ENCODE measurements at regions not wholly inside any gene's neighbourhood (a gene's known extent, or its start where the extent isn't known, plus 50 kb on each side); places are given as distances from the start of the nearest gene placed in this dataset.

DNA sequence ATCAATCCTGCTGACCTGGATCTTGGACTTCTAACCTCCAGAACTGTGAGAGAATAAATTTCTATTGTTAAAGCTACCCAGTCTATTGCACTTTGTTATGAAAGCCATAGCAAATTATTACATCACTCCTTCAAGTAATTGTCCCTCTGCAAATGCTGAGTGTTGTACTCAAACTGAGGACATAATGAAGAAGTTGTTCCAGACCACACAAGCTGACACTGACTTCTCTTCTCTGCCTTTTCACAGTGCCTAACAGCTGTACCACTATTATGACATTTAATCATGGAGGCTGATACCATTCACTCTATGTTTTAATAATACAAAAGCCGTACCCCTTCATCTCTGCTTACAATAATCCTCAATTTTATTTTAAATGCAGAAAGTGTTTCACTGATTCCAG lies 424.1 kb upstream of the PIK3C3 start:
- in situ Hi-C loops (cut with HindIII; ENCODE audit: low pct_unique_long_range_greater_than_20kb, low sequenced_read_pairs) = no loop called here
- no peak for DNase-seq (ENCODE audit: low read depth)

DNA sequence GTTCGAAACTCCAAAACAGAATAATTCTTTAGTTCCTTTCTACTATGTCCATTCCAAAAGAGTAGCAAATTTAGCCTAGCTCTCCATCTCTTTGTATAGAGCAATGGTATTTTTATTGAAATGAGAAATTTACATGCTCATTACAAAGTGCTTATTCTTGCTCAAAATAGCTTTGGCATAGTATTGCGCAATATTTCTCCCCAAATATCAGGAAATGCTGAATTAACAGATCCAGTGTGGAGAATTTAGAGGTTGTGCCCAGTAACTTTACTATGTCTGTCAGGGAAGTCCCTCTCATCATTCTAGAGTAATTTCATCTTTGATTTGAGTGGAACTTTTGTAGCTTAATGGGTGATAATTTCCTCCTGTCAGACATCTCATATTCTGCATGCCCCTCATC lies 425.9 kb upstream of the PIK3C3 start:
- in situ Hi-C loops (cut with HindIII; ENCODE audit: low pct_unique_long_range_greater_than_20kb, low sequenced_read_pairs) = no loop called here
- DNase-seq (ENCODE audit: low read depth) = no peak

DNA sequence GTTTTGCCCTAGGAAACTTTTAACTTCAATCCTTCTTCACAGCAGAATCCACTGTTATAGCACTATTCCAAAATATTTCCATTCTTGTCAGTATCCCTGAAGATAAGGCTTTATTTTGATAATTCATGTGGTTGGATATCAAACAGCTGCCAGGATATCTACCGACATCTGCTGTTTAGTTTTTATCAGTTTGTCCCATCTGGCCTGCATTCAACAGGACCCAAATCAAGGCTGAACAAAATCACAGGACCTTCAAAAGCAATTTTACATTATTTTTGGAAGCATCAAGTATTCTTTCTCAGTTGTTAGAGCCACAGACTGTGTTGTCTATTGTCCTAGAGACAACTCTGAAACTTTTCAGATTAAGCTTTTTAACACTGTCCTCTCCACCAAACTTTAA lies 429.0 kb upstream of the PIK3C3 start:
- DNase-seq (ENCODE audit: low read depth) = no peak
- in situ Hi-C loops (cut with HindIII; ENCODE audit: low pct_unique_long_range_greater_than_20kb, low sequenced_read_pairs) = no loop called here

DNA sequence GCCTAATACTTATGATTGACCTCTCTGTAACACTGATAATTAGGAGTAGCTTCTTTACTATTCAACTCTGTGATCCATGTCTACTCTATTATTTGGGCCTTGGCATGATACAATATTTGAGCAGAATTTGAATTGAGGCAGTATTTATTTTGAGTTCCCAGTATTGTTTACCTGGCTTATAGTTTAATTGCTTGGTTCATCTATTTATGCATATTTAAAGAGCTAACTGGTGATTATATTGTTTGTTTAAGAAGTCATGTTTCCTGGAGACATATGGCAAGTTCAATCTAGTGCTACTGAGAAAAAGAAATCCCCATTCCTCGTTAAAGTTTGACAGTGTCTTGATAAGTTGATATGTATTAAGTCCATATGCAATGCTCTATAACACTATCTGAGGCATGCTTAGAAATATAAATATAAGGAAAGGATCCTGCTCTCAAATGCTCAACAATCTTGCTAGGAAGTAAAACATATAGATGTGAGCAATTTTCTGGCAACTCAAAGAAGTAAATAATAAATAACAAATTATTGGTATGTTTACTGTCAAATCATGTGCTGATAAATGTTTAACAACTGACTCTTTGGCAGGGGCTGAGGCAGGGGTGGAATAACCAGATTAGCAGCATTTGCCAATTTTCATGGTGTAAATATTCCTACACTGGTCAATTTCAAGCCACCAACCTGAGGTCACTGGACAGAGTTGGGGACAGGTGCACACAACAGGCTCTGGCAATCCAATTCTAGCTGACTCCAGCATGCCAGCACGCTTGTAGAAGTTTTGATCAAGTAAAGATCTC lies 430.2 kb upstream of the PIK3C3 start:
- in situ Hi-C loops (cut with HindIII; ENCODE audit: low pct_unique_long_range_greater_than_20kb, low sequenced_read_pairs) = no loop called here
- no peak for DNase-seq (ENCODE audit: low read depth)

DNA sequence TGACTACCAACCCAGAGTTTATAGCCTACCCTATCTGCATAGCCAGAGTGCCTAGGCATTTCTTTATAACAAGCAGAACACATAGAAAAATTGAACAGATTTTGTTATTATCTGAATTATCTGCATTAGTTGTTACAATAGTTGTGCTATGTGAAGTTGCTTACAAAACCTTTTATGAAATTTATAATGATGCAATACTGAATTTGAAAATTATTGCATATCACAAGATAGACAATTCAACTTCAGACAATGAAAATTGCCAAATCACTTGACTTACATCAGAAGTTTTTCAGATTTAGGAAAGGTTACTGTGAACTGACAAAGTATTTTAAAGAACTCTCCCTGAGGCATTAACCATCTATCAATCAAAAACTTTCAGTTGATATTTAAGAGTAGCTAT lies 437.9 kb upstream of the PIK3C3 start:
- DNase-seq (ENCODE audit: low read depth) = no peak
- in situ Hi-C loops (cut with HindIII; ENCODE audit: low pct_unique_long_range_greater_than_20kb, low sequenced_read_pairs) = no loop called here

DNA sequence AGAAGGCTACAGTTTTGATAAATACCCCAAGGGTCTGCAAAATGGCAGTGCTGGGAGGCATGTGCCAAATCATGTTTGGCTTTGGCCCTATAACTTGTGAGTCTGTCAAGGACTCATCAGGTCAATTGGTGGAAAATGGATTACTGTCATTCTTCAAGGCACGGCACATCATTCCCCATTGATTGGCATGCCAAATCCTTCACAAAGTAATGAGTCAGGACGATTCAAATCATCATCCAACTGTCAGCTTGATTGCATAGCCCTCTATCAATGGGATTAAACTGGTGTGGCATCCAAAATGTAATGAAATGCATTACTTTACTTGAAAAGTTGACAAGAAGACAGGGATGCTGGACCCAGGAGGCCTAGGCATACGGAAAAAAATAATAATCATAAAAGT lies 441.6 kb upstream of the PIK3C3 start:
- no peak for DNase-seq (ENCODE audit: low read depth)
- in situ Hi-C loops (cut with HindIII; ENCODE audit: low pct_unique_long_range_greater_than_20kb, low sequenced_read_pairs) = no loop called here

DNA sequence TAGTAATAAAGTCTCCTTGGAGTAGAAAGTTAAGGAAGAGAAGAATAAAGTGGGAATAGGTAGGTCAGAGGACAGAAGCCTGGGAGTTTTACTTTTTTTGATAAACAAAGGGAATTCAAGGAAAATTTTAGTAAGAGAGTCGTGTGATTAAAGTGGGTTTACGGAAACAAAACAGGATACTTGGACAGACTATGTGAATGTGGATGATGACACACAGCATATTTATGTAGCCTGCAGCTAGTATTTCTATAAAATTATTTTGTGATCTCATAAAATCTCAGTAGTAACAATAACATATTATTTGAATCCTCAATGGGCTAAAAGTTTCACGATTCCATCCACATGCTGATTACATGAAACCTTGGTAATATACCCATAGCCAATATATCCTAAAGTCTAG lies 450.7 kb upstream of the PIK3C3 start:
- DNase-seq (ENCODE audit: low read depth) = no peak
- in situ Hi-C loops (cut with HindIII; ENCODE audit: low pct_unique_long_range_greater_than_20kb, low sequenced_read_pairs) = no loop called here

DNA sequence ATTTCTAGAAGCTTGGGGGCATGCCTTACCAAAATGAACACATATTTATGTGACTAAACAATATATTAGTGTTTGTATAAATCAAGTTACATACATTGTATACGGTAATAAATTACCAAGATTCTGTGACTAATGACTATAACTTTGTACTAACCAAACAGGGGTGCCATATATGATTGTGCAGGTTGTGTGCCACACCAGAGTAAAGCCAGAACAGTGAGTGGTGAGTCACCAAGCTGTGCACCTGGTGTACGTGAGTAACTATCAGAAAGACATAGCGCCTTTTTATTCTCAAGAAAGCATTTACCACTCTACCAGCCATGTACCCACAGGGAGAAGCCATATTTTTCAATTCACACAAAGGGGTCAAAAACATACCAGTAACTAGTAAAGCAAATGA lies 453.2 kb upstream of the PIK3C3 start:
- in situ Hi-C loops (cut with HindIII; ENCODE audit: low pct_unique_long_range_greater_than_20kb, low sequenced_read_pairs) = no loop called here
- DNase-seq (ENCODE audit: low read depth) = no peak

DNA sequence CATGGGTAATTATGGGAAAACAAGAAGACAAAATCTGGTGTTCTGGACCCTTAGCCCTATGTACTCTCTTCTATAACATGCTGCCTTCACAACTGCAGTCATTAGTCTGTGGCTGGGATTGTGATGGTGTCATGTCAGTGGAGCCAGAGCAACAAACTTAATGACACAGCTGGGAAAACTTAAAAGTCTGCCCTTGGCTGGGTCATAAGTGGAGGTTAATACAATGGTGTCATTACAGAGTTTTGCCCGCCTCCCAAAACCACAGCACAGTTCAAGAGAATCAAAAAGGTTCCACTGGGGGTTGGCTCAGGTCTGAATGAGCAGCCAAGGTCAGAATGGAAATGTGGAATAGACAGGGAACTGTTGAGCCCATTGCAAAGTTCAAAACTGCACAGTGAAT lies 455.7 kb upstream of the PIK3C3 start:
- no peak for DNase-seq (ENCODE audit: low read depth)
- in situ Hi-C loops (cut with HindIII; ENCODE audit: low pct_unique_long_range_greater_than_20kb, low sequenced_read_pairs) = no loop called here

DNA sequence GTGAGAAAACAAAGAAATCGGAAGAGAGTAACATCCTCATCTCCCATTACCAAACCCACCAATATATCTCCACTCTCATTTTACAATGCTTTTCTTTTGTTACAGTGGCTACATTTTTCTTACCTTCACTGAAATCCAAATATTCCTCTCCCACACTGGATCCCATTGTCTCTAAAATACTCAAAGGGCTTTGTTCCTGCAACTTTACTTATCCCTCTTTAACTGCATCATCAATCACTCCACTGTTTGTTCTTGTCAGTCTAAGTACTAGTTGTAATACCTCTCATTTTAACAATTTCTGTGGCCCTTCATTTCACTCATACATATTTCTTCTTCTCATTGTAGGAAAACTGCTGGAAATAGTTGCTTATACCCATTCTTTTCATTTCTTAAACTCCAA lies 464.2 kb upstream of the PIK3C3 start:
- DNase-seq (ENCODE audit: low read depth) = no peak
- in situ Hi-C loops (cut with HindIII; ENCODE audit: low pct_unique_long_range_greater_than_20kb, low sequenced_read_pairs) = no loop called here

DNA sequence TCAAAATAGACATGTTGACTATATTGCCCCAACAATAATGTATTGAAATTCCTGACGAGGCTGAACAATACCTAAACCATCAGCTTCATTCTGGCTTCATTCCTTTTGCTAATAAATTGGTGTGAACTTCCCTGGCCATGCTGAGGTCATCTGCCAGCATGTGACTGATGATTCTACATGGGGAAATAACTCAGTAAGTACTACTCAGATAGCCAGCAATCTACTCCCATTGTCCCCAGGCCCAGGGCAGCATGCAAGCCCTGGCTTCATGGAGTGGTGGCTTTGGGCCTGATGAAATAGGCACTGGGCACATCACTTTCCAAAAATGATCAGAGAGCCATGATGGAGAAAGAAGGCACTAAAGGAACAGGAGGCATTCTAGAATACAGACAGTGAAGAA lies 468.5 kb upstream of the PIK3C3 start:
- in situ Hi-C loops (cut with HindIII; ENCODE audit: low pct_unique_long_range_greater_than_20kb, low sequenced_read_pairs) = no loop called here
- no peak for DNase-seq (ENCODE audit: low read depth)

DNA sequence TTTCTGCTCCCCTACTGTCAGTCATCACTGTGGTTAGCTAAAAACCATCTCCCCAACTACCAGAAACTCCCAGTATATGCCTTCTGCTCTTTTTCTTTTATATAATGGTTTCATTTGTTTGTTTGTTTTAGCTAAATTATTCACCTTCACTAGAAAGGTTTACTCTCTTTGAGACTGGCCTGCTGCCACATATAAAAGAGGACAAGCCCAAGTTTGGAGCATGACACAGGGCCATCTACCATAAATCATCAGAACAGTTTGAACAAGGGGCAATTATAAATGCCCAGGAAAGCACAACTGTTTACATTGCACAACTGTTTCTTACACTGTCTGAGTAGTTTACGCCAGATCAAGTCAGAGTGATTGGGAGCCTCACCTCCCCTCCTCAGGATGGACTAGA lies 471.0 kb upstream of the PIK3C3 start:
- DNase-seq (ENCODE audit: low read depth) = no peak
- in situ Hi-C loops (cut with HindIII; ENCODE audit: low pct_unique_long_range_greater_than_20kb, low sequenced_read_pairs) = no loop called here

DNA sequence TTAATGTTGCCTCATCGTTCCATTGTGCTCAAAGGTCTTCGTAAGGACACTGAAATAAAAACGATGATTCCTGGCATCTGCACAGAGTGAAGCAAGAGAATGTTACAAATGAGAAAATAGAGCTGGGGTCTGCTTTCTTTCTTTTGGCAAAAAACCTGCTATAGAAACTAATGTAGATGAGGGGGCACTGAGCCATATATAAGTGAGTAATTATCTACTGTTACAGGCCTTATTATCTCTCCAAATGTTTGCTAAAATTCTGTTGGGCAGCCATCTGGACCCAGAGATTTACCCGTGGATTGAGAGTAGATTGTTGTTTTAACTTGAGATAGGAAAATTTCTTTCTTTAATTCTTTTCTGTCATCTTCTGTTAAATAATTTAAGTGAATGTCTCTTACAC lies 472.5 kb upstream of the PIK3C3 start:
- no peak for DNase-seq (ENCODE audit: low read depth)
- in situ Hi-C loops (cut with HindIII; ENCODE audit: low pct_unique_long_range_greater_than_20kb, low sequenced_read_pairs) = no loop called here

DNA sequence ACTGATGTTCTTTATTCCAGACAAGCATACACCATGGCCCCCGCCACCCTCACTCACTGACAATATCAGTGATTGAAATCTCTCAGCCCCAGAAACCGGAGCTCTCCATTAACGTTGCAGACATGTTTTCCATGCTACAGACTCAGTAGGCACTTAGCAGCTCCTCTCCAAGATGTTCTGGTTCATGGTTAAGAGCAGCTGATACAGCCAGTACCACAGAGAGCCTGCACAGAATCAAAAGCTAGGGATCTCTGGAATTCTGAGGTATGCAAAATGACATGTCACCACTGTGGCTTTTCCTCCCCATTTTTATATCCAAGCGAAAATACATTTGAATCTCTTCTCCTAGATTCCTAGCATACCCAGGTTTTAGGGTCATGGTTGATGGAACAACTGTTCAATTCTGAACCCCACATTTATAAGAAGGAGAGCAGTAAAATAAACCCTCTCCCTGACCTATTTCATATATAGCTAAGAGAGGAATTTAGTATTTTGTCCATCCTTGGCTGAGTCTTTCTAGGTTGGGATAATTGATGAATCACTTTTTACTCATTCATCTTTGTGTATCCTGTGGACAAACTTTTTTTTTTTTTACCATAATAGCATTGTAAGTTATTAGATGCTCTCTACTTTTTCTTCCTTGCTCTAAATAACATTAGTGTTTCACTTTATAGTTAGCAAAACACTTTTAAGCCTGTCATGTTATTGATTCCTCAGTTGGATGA lies 488.4 kb upstream of the PIK3C3 start:
- in situ Hi-C loops (cut with HindIII; ENCODE audit: low pct_unique_long_range_greater_than_20kb, low sequenced_read_pairs) = no loop called here
- DNase-seq (ENCODE audit: low read depth) = no peak

DNA sequence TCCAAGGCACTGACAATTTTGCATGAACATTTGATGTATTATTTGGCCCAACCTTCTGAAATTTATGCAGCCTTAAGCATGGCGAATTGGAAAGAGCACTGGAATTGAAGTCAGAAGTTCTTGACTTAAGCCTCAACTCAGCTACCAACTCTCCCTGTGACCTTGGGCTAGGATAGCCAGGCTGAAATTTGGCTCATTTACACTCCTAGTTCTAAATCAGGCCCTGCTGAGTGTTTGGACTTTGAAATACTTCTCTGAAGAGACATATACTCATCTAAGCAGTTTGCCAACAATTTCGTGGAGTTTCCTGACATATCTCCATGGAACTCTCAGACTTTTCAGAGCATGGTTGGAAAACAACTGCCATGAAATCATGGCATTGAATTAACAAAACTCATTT lies 489.6 kb upstream of the PIK3C3 start:
- DNase-seq (ENCODE audit: low read depth) = no peak

DNA sequence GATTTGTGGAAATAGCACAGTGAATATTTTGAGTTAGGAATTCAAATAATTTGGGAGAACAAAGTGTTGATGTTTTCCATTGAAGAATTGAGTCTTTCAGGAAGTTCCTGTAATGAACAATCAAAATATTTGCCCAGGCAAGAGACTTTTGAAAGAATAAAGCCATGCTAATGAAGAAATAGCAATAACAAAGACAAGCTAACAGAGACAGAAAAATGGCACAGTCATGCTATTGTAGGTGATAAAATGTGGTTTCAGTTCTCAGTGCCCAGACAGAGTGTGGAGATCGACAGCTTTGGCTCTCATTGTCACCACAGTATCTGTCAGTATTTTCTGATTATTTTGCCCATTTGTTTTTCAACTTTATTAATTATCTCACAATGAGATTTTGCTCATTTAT lies 490.8 kb upstream of the PIK3C3 start:
- in situ Hi-C loops (cut with HindIII; ENCODE audit: low pct_unique_long_range_greater_than_20kb, low sequenced_read_pairs) = no loop called here
- DNase-seq (ENCODE audit: low read depth) = no peak

More for the DNA sequence above, 489.6 kb upstream of the PIK3C3 start:
- in situ Hi-C loops (cut with HindIII; ENCODE audit: low pct_unique_long_range_greater_than_20kb, low sequenced_read_pairs) = no loop called here

DNA sequence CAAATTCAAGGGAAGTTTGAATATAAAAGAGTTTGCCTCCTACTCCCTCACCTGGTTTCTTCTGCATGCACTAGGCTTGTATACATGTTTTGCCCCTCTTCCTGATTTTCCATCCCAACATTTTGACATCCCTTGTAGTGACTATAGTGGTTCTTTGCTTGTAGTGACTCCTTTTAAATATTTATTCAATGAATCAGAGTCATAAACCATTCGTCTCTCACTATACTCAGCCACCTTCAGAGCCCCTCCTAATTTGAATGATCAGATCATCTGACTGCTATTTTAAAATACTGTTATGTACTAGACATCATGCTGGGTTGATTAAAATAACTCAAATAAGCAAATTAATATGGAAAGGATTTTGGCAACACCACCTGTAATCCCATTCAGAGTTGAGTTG lies 492.1 kb upstream of the PIK3C3 start:
- in situ Hi-C loops (cut with HindIII; ENCODE audit: low pct_unique_long_range_greater_than_20kb, low sequenced_read_pairs) = no loop called here
- DNase-seq (ENCODE audit: low read depth) = no peak

DNA sequence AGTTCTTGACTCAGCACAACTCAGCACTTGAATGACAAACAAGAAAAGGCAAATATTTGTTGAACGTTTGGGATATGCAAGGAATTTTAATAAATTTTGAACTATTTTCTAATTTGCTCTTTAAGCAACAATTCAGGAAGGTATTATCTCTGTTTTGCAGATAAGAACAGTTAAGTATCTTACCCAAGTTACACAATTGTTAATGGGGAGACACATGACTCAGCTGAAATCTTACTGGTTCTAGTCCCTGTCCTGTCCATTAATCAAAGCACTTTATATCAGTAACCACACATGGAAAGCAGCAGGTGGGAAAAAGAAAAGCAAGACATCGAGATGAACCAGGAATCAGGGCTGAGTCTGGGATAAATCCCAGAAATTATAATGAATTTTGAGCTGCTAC lies 493.9 kb upstream of the PIK3C3 start:
- in situ Hi-C loops (cut with HindIII; ENCODE audit: low pct_unique_long_range_greater_than_20kb, low sequenced_read_pairs) = no loop called here
- no peak for DNase-seq (ENCODE audit: low read depth)

DNA sequence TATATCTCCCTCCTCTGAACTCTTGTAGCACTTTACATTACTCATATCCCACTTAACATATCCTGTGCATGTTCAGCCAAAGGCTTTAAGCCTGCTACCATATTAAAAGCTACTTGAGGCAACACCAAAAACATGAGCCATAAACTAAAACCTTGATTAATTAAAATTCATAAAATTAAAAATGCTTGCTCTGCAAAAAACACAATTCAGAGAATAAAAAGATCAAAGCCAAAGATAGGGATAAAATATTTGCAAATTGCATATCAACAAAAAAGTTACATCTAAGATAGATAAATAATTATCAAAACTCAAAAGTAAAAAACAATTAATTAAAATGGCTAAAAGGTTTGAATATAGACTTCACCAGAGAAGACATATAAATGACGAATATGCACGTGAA lies 495.4 kb upstream of the PIK3C3 start:
- in situ Hi-C loops (cut with HindIII; ENCODE audit: low pct_unique_long_range_greater_than_20kb, low sequenced_read_pairs) = no loop called here
- no peak for DNase-seq (ENCODE audit: low read depth)

DNA sequence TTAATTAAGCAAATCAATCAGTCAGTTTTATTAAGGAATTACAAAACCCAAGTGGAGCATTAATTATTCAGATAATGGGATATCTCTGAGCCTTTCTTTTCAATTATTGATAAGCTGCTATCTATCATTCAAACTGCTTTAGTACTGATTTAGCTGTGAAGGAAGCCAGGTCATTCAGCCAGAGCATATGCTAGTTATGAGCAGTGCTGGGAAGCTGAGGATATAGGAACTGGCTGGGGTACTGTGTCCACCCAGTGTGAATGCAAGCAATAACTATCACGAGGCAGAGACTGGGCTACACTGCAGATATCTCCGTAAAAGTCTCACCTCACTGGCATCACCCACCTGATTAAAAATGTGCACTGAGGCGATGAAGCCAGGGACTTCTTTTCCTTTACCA lies 496.7 kb upstream of the PIK3C3 start:
- no peak for DNase-seq (ENCODE audit: low read depth)
- in situ Hi-C loops (cut with HindIII; ENCODE audit: low pct_unique_long_range_greater_than_20kb, low sequenced_read_pairs) = no loop called here

Data from Caki2 (cell line).